ENCODE measurements at regions not wholly inside any gene's neighbourhood (a gene's known extent, or its start where the extent isn't known, plus 50 kb on each side); places are given as distances from the start of the nearest gene placed in this dataset.

DNA sequence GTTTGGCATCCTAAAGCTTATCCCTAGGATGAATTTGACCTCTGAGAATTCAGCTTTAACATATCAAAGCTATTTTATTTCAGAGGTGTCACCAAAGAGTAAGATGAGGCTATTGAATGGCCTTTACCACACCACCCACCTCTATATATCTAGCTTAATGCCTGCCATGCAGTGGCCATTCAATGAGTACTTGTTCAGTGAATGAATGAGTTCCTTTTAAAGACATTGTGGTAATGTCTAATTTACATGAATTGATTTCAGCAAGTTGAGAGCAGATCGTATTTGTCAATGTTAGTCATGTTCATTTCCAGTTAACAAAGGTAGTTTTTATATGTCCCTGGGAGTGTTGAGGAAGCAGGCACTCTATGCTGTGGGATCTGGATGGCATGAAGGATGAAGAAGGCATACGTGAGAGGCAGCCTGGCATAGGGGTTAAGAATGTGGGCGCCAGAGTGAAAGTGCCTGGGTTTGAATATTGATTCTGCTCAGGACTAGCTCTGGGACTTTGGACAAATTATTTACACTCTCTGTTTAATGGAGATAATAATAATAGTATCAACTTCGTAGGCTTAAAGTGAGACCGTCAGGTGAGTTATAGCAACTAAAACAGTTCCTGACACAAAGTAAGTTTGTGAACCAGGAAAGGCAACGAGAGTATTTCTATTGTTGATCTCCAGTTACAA is 434.1 kb upstream of the CHST9 start:
- no peak for DNase-seq

GRCh38 chr18:27616324-27616723 is 431.2 kb upstream of the CHST9 start:
- DNase-seq, result no peak

- no peak for DNase-seq
Measured at GRCh38 chr18:27614951-27615844, 430.1 kb upstream of the CHST9 start.

- DNase-seq, result no peak
Measured at GRCh38 chr18:27609221-27609620, 424.1 kb upstream of the CHST9 start.

- peak; percentile 9 for DNase-seq
Measured at GRCh38 chr18:27608742-27609141, 423.6 kb upstream of the CHST9 start.

- DNase-seq, result no peak
Measured at GRCh38 chr18:27608174-27608573, 423.1 kb upstream of the CHST9 start.

DNA sequence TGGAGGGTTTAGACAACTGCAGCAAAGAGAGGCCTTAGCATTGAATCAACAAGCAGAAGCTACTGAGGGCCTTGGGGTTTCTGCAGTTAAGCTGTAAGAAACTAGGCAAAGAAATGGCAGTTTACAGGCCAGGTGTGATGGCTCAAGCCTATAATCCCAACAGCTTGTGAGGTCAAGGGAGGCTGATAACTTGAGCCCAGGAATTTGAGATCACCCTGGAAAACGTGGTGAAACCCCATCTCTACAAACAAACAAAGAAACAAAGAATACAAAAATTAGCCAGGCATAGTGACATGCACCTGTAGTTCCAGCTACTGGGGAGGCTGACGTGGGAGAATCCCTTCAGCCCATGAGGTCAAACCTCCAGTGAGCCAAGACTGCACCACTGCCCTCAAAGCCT is 421.6 kb upstream of the CHST9 start:
- DNase-seq, result no peak

DNA sequence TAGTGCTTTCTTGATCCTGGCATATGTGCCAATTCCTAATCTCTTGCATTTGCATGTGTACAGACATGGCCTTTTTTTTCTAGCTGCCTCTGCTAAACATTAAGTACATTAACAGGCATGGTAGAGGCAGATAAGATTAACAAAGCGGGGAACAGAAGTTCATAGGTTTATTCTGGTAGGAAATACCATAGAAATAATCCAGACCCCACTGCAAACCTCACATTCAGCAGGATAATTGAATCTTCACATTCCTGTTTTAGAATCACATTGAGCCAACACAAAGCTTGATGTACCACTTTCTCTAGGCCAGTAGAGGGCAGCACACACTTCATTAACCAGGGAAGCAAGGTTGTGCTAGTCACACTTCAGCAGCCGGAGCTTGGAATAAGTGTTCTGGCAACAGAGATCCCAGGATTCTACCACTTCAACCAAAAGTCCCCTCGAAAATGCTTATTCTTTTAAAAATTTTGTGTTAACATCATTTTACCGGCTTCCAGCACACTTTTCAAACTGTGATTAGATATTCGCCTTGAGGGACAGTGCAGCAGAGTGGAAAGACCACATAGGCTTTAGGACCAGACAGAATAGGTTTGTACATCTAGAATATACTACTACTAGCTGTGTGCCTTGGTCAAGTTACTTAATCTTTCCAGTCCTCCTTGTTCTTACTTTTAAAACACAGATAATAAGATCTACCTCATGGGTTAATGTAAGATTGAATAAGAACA is 420.2 kb upstream of the CHST9 start:
- DNase-seq, result peak; percentile 85

DNA sequence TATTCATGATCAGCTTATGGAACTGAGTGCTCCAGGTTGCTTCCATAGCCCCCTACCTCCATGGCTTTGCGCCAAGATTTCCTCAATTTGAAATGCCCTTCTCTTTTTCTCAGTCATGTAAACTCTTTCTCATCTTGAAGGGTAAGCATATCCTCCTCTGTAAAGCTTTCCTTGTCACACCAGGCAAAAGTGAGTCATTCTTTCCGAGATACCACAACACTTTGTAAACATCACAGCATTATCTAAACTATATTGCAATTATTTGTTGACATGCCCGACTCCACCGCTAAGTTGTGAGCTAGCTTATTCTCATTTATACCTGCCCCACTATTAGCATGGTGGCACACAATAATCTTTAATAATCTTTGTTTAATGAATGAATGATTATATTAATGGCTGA is 419.5 kb upstream of the CHST9 start:
- DNase-seq, result peak; percentile 59

- DNase-seq, result no peak
Measured at GRCh38 chr18:27602092-27602491, 417.0 kb upstream of the CHST9 start.

- DNase-seq, result no peak
Measured at GRCh38 chr18:27600245-27600644, 415.1 kb upstream of the CHST9 start.

DNA sequence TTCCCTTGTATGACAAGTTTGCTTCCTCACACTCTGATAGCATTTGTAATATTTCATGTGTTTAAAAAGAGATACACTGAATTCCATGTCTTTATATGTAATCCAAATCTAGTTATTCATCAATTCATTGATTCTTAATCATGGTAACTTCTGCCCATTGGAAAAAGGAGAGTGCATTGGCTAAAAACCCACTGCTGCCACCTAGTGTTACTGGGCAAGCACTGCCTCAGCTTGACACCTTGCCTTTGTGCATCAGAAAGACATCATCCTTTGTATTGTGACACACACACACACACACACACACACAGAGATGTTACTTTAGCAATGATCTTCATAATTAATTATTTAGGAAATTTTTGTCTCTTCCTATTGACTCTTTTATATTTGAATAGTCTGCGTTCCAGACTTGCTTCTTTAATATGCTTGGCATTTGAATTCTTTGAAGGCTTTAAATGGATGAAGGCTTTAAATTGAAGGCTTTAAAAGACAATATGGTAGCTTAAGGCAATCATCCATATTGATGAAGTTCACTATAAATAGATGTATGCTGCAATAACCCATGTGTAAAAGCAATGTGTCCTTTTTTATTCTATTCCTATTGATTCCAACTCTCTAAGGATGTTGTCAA is 414.2 kb upstream of the CHST9 start:
- peak; percentile 70 for DNase-seq

GRCh38 chr18:27595113-27595838 is 410.2 kb upstream of the CHST9 start:
- no peak for DNase-seq

GRCh38 chr18:27585602-27586173 is 400.6 kb upstream of the CHST9 start:
- peak; percentile 53 for DNase-seq

DNA sequence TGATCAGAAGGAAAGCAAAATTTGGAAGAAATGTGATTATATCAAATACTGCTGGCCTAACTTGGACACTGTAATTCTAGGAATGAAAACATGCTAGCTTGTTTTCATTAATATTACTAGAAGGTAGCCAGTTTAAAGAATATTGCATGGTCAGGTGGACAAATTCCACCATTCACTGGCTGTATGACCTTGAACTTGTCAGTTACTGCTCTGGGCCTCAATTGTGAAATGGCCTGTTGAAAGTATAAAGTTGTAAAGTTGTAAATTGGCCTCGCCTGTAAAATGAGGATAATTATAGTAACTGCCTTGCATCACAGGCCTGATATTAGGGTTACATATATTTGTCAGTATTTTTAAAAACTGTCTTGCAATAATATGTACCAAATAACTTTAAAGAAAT is 398.4 kb upstream of the CHST9 start:
- DNase-seq, result no peak

DNA sequence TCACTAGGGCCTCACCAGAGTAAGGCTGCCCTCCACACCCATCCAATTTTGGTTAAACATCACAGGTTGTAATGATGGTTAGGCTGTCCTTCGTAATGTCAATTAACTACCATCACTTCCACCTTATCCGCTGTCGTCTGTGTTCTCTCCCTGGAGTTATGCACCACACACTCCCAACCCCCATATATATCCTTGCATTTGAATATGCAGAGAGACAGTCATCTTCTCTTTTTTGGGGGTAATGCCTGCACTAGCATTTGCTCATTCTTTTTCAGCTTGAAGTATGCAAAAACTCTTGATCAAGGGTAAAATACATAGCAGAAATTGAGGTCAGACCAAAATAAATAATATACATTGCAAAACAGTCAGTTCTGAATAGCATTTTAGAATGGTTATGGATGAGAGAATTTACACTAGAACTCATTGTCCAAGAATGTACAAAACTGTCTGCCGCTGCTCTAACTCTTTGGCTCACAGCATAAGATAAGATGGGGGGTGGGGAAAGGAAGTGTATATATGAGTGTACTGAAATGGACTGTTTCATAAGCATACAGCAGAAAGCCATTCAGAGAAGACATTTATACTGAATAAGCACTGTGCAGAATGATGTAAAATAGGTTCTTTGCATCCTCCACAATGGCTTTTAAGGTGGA is 397.8 kb upstream of the CHST9 start:
- no peak for DNase-seq

DNA sequence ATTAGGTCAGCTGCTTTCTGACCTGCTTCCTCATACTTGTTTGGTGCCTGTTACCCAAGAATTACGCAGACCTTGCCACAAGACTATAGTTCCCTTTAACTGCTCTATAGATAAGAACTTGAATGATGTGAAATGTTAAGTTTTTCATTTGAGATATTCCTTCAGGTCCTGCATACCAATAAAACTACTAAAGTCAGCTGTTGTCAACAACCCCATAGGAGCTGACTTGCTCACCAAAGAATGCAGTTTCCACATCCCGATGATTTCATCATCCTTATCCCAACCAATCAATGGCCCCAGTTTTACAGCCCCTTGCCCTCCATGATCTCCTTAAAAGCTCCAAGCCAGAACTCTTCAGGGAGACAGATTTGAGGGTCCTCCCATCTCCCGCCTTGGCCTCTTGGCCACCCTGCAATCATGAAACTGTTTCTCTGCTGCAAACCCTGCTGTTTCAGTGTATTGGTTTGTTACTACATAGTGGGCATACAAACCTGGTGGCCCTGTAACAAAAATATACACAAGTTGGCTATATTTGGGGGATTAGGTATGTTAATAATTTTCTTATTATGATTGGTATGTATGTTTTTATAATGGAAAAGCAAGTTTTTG is 396.3 kb upstream of the CHST9 start:
- no peak for DNase-seq

DNA sequence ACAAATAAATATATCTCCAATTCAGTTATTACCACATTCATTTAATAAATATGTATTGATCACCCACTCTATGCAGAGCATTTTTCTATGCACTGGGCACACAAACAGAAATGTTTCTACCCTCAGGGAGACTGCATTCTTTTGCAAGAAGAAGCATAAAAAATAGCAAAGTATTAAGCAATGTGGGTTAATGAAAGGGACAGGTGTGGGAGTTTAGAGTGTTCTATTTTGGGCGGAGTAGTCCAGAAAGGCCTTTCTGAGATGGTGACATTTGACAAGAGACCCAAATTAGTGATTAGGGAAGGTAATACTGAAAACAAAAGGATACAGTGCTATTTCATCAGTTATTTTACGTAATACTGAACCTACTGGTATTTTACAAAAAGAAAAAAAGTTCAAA is 394.3 kb upstream of the CHST9 start:
- no peak for DNase-seq

GRCh38 chr18:27577752-27578151 is 392.6 kb upstream of the CHST9 start:
- DNase-seq, result no peak

DNA sequence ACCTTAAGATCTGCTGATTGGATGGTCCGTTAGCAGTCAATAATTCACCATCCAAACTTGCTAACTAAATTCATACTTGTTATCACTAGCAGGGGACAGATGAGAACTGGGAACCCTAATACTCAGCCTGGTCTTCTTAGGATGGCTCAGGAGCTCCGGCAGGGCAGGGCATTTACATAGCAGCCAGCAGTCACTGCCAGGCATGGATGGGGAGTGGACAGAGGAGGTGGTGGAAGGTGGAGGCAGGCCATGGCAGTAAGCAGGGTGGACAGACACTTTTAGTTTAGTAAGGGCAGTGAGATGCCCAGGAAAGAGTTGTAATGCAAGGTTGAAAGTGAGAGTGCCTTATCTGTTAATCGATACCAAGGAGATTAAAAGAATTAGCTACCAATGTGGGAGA is 392.2 kb upstream of the CHST9 start:
- no peak for DNase-seq

DNA sequence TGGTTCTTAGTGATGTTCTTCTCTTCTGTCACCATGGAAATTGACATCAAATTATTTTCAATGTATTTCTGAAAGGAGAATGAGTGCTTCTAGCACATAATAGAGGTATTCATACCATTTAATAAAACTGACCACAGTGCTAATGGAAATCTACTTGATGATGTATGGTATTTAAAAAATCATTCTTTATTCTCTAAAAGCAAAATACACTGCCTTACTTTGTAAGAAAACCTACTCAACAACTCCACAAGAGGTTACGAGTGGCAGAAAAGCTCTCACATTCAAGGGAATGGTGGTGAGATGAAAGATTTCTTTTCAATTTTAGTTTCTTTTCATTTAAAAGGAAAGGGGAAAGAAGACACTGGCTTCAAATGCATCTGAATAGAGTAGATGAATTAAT is 382.3 kb upstream of the CHST9 start:
- DNase-seq, result no peak

Data from DMS53 (cell line).